GM11168 (cell line): ENCODE measurements at regions not wholly inside any gene's neighbourhood (a gene's known extent, or its start where the extent isn't known, plus 50 kb on each side); places are given as distances from the start of the nearest gene placed in this dataset.
"Not testable (repeated sequence)": the region's sequence is repeated elsewhere in the genome, so short reads cannot be mapped to it uniquely, and the experiment has no call there.

ENCODE experiments used
- in situ Hi-C: fragments of 300-500 bp; cut with MboI; formaldehyde crosslinking; loops from one replicate; pipeline ENCODE4 v1.12.0; 2022; ENCODE audit warnings: low sequenced_read_pairs; ENCODE audit not compliant: unreplicated experiment

DNA sequence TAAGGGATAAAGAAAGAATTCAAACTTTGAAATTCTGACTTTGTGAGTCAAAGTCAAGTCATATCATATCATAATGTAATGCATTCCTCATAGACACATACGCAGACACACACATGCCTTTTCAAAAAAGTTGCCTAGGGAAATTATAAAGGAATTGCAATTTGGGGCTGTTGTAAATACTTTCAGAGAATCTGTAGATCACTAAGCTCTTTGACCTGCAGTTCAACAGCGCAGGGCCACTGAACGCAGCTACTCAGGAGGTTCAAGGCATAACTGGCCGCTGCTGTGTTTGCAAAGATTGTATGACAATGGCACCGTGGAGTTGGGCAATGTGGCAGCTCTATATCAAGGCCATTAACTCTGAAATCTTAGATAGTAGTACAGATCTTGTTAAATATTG, 188.4 kb upstream of the THRB start:
- in situ Hi-C loops = no loop called here

DNA sequence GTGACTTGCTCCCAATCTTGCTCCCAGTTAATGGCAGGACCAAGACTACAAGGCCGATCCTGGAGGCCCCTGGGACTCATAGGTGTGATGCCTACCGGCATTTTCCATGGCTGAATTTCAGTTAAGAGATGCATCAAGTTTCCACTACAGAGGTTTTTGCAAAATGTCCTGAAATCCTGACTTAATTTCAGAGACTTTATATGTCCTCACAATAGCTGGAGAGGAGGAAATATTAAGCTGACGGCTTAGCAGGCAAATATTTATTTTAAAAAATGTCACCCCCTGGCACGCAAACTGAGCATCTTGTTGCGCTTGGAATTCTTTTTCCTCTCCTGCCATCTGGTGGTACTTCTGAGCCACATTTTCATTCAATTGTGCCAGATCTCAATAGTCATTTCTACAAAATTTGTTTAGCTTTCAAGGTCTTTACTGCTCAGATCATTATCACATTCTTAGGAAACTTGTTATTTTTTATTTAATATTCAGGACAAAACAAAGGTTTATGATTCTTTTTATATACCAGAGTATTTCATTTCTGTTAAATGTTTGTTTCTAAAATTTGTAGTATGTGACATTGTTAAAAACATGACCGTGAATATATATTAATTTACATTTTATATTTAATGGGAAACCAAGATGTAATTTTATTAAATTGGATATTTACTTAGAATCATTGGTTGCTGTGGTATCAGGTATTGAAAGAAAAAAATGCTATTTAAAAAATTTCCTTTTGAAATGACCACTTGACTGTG, 189.2 kb upstream of the THRB start:
- in situ Hi-C loops = no loop called here

DNA sequence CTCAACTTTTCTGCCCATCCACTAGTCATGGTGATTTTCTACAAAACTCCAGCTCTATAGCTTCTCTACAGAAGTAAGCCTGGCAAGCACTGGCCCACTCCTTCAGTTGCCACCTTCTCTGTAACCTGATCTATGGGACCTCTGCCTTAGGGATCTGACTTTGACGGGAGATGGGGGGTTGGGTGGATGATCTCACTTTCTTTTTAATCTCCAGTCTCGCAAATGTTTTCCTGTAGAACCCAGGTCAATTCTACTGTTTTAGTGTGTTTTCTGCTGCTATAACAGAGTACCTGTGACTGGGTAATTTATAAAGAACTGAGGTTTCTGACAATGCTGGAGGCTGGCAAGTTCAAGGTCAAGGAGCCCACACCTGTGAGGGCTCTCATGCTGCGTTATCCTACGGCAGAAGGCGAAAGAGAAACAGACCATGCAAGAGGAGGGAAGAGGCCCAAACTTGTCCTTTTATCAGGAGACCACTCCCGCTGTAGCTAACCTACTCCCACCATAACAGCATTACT, 189.9 kb upstream of the THRB start:
- in situ Hi-C loops = no loop called here

DNA sequence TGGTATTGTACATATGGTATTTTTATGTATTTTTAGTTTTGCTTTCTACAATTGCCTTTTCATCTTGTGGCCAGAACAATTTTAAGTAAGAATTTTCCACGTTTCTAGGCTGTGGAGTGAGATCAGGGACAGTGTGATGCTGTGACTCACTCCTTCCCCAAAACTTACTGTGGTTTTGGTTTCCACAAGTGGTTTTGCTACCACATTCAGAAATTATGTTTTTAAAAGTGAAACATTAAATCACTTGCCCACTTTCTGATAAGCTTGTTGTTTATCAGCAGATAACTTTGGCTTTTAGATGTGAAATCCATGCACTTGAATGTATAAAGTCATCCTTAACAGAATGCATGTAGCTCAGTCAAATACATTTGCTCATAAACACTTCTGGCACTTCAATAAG, 192.2 kb upstream of the THRB start:
- in situ Hi-C loops = no loop called here

DNA sequence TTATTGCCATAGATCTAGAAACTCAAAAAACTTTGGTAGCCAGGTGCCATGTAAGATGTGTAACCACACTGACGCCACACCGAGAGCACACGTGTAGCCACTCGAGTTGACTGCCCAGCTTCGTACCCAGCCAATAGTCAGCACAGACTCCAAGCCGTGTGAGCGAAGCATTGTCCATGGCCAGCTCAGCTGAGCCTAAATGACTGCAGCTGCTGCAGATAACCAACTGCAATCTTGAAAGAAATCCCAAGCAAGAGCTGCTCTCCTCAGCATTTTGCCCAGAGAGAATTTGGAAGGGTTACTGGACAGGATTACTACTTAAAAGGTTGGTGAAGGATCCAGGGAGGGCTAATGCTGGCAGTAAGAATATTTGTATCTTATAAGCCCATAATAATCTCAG, 193.0 kb upstream of the THRB start:
- in situ Hi-C loops = no loop called here

DNA sequence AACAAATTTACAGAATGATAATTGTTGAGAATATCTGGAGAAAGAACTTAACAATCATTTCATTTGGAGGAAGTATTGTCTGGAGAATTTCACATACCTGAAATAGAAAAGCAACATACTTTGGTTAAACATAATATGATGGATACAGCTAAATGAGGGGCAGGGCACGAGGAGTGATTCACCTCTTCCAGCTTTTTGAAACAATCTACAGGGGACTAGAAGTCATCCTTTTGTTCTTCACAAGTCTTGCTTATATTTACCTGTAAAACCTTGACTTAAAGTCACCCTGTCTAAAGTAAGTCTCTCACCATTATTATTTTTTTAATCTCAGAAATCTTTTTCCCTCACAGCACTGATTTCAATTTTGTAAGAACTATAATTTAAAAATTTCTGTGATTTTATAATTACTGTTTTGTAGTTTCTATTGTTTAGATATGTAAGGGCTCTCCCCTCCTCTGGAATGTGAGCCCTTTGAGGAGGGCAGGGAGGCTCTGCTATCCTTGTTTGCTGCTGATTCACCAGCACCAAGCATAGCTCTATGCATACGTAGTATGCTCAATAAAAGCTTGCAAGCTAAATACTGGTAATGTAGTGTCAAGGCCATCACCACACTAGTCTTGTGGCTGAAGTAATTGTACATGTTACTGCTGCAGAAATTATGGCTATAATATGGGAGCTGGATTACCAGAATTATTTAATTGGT, 193.9 kb upstream of the THRB start:
- in situ Hi-C loops = no loop called here

DNA sequence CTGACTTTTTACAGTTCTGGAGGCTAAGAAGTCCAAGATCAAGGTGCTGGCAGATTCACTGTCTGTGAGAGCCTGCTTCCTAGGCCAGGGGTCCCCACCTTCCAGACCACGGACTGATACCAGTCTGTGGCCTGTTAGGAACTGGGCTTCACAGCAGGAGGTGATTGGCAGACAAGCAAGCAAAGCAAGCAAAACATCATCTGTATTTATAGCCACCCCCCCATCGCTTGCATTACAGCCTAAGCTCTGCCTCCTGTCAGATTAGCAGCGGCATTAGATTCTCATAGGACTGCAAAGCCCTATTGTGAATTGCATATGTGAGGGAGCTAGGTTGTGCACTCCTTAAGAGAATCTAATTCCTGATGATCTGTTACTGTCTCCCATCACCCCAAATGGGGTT, 194.7 kb upstream of the THRB start:
- in situ Hi-C loops = no loop called here

DNA sequence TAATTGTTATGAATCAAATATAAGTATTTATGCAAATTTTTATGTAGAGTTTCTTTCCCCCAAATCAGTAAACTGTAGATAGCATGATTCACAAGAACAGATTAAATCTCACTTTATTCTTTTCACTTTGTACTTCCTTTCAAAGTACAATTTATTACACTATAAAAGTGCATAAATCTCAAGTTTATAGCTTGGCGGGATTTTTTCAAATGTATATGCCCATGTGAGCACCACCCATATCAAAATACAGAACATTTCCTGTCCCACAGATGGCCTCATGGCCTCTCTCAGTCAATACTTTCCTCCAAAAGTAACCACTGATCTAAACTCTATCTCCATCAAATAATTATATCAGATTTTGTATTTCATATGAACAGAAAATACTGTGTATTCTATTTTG, 196.1 kb upstream of the THRB start:
- in situ Hi-C loops = no loop called here

DNA sequence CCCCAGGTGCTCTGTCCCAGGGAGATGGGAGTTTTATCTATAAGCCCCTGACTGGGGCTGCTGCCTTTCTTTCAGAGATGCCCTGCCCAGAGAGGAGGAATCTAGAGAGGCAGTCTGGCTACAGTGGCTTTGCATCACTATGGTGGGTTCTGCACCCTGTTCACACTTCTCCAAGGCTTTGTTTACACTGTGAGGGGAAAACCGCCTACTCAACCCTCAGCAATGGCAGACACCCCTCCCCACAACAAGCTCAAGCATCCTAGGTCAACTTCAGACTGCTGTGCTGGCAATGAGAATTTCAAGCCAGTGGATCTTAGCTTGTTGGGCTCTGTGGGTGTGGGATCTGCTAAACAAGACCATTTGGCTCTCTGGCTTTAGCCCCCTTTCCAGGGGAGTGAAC, 204.4 kb upstream of the THRB start:
- in situ Hi-C loops = not testable (repeated sequence)

DNA sequence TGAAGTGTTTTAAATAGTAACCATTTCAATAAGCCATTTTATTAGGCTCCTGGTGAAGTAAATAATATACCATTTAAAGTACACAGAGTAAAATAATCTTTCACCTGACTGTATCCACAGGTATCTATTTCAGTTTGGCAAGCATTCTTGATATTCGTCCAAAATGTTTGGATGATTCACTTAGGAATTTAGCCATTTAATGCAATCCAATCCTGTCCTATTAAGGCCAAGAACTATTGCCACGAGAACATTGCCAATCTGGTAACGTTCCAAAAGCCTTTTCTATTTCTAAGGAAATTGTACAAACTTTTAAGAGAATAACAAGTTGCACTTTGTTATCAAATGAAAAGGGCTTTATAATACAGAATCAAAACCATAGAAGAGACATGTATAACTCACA, 209.8 kb upstream of the THRB start:
- in situ Hi-C loops = no loop called here

DNA sequence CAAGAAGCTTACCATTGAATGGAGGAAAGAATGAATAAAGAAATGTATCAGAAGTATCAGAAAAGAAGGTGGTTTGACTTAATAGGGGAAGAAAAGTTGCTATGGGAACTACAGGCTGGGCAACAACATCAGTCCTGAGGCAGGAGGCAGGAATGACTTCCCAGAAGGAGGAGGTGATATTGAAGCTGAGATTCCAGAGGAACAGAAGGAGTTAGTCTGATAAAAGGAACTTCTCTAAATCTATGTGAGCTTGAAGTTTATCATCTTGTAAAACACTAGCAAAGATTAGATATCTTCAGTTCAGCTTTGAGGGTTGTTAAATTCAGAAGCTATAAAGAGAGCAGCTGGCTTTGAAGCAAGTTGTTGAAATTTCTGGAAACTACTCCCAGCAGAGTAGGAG, 213.3 kb upstream of the THRB start:
- in situ Hi-C loops = no loop called here

DNA sequence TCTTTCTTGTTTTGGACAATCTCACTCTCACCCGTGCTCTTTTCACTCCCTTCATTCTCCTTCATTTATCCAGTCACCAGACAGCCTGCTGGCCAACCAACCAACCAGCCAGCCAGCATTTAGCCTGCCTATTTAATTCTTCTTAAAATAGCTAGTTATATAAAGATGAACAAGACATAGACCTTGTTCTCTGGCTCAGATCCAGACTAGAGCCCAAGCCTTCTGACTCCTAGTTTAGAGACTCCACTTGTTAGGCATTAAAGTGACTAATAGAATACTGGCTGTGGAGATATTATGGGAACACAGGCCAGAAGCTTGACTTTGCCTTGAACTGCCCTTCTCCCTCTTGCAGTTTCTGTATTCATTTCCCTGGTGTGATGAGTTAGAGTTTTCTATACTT, 215.3 kb upstream of the THRB start:
- in situ Hi-C loops = no loop called here

DNA sequence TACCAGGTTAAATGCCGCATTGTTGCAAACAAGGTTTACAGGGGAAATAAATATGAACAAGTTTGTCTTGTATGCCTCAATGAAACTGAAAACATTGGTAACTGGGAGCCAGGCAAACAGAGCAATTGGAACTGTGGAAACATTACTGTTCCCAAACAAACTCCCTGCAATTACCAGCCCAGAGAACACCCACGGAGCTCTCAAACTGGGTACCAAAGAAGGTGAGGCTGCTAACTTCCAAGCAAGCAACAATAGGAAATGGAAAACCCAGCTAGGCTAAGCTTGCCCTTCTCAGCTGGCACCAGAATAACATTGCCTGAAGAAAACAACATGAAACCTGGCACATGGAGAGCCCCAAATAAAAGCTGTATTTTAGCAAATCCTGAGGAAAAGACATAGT, 218.9 kb upstream of the THRB start:
- in situ Hi-C loops = no loop called here

DNA sequence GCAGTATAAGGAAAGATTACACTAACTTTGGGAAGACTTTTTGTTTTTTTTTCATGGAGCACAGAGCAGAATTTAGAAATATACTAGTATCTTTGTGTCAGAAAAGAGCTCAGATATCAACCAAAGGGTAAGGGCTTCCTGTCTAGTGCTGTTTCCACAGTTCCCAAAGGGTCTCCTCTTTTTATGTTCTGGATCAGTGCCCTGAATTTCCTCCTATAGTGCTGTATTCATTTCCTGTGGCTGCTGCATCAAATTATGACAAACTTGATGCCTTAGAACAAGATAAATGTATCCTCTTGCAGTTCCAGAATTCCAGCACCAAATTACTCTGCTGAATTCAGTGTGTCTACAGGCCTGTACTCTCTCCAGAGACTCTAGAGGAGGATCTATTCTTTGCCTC, 219.8 kb upstream of the THRB start:
- in situ Hi-C loops = no loop called here

DNA sequence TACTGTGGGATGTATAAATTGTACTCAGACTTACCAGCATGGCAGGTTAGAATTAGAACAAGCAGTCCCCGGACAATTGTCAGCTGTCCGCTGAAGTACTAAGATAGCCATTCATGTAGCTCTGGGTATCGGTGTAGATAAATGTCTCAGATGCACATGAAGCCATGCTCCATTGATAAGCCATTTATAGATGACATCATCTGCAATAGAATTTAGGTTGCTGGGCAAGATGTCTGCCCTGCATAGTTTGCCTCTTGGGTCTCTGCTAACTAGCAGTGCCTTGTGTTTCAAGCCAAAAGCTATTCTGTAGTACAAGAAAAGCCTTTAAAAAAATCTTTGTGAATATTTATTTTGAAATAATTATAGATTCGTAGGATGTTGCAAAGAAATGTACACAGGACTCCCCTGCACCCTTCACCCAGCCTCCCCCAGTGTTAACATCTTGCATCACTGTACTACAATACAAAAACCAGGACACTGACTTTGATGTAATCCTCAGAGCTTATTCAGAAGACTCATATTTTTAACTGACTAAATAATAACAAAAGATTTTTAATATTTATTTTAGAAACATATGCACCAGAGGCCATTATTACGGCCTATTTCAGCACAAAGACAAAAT, 220.6 kb upstream of the THRB start:
- in situ Hi-C loops = no loop called here

DNA sequence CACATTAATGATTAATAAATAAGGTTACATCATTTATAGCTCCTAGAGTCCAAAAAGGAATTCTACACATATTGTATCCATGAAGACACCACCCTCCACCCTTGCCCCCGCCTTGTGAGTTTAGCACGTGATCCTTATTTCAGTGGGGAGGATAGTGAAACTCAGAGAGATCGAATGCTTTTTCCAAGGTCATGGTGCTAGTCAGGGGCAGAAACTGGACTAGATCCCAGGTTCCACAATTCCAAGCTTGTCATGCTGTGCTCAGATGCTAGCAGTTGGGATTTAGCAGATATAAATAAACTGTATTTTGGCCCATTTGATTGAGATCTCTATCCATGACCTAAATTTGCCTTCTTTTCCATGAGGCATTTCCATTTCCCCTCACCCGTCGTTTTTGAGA, 227.4 kb upstream of the THRB start:
- in situ Hi-C loops = no loop called here

DNA sequence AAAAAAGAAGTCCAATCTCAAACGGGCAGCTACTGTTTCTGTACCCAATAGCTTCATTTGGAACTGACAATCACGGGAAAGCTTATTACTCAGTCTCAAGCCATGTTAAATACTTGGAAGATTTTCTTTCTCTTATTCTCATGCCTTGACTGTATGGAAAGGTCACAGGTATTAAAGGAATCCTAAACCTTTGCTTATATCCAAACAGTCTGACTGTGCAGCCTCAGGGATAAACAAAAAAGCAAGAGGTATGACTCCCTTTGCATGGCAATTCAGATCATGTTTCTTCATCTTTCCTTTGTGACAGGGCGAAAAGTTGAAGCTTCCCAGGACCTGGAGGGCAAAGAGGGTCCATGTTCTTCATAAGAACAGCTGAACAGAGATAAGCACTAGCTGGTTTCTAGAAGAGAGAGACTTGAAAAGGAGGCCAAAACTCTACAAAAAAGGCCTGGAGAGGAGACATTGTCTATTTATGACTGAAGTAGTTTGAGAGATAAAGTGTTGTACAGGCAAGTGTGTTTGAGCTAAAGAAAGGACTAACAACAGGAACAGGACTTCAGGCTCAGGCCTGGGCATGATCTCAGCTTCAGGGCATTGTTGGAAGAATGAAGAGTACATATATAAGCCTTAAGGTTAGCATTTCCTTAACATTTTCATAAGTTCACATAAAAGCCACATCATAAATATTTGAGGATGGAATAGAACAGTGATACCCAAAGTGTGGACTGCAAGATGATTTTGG, 231.0 kb upstream of the THRB start:
- in situ Hi-C loops = no loop called here

DNA sequence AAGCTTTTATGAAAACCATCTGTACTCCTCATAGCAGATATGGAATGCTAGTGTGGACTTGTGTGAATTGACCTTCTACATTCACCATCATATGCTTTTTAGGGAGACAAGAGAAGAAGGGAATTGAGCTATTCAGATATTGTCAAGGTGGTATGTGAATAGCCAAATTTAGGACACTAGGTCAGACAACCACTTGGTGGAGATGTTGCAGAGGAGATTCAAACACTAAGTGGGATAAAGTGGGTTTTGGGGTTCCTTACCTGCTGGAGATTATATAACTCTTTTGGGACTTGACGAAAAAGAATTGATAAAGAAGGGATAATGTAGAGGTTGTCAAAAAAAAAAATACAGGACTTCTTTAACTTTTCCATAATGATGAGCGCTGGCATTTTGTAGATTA, 231.8 kb upstream of the THRB start:
- in situ Hi-C loops = no loop called here

DNA sequence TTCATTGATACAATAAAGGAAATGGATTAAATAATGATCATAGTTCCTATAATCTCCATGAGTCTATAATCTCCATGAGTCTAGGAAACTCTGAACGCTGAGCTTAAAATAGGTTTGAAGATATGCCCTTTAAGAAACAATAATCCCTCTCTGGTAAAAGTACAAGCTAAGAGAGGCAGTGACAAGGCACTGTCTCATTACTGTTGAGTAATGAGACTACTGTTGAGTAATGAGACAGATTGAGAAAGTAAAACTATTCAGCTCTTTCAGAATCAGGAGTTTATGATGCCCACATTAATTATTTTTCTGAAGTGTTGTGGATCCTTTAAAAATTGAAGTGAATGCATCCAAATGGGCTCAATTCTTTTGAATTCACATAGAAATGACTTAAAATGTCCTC, 235.5 kb upstream of the THRB start:
- in situ Hi-C loops = no loop called here

DNA sequence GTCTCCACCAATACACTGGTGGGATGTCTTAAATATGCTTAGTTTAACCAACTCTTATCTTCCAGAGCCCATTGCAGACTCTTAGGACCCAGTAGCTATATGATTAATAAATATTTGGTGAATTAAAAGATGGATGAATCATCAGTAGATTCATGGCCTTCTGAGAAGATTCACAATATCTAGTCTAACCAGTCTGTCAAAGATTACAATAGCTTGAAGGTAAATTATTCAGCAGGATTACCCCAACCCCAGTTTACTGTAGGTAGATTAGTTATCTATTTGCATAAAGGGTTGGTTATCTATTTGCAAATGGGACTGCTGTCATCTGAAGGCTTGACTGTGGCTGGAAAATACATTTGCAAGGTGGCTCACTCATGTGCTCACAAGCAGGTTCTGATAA, 239.4 kb upstream of the THRB start:
- in situ Hi-C loops = no loop called here

DNA sequence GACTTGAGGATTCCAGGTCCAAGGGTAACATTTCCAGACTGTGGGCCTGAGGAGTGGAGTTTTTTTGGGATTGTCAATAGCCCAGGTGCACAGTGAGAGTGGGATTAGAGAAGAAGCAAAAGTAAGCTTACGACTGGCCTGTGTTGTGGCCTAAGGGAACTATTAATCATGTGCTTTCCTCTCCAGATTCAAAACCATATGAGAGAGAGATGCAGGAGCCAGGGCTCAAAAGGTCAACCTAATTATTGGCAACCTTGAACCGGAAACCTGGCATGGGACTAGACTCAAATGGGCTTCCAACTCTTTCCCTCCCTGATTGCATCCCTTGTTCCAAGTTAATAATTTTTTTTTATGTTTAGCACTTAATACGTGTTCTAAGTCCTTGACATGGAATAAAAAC, 242.1 kb upstream of the THRB start:
- in situ Hi-C loops = no loop called here
